Anterior cingulate cortex (tissue), 58 donors: ENCODE measurements at regions not wholly inside any gene's neighbourhood (a gene's known extent, or its start where the extent isn't known, plus 50 kb on each side); places are given as distances from the start of the nearest gene placed in this dataset.
A peak's percentile ranks its signal among the peaks of the same experiment; 100 is the strongest.
"Not testable (repeated sequence)": the region's sequence is repeated elsewhere in the genome, so short reads cannot be mapped to it uniquely, and the experiment has no call there.

ENCODE experiments used
- DNase-seq, 58 donors: peaks; one replicate each; lab custom pipeline; 2025; lab: John Stamatoyannopoulos, UW

- DNase-seq, result no peak
These were observed 51.8 kb downstream of the POM121L12 start for GRCh38 chr7:53087274-53087673.

DNA sequence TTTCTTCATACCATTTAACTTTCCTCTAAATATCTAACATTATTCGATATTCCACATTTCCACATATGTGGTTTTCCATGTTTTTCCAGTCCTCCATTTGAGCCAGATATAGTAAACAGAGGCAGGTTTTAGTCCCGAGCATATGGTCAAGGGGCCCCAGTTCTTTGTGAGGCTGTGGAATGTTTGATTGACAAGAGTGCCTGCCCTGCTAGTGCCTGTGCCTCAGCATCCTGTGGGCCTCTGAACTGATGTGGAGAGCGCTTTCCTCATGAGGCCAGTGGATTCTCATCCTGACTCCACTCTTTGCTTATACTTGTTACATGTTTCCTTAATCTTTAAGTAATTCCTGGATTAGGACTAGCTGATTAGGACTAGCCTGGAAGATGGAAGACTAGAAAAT is 58.8 kb downstream of the POM121L12 start:
- DNase-seq, result no peak

GRCh38 chr7:53094827-53095226 is 59.4 kb downstream of the POM121L12 start:
- no peak for DNase-seq

GRCh38 chr7:53095731-53096501 is 60.5 kb downstream of the POM121L12 start:
- no peak for DNase-seq

GRCh38 chr7:53100091-53100490 is 64.7 kb downstream of the POM121L12 start:
- DNase-seq, result no peak

DNA sequence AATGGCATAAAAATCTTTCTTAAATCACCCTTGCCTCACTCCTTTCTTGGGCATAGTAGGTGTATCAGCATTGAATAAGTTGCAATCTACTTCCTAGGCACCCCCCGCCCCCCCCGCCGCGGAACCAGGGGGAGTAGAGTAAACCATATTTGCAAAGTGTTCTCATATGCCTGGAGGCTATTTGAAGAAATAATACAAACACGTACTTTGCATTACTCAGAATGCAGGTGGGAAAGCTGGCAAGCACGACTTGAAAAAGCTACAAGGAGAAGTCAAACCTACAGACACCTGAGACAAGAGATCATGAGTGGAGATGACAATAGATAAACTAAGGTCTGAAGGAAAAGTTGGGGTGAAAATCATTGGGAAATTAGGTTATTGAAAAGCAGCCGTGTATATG is 65.6 kb downstream of the POM121L12 start:
- DNase-seq, result no peak

GRCh38 chr7:53110425-53110824 is 75.0 kb downstream of the POM121L12 start:
- DNase-seq, result no peak

DNA sequence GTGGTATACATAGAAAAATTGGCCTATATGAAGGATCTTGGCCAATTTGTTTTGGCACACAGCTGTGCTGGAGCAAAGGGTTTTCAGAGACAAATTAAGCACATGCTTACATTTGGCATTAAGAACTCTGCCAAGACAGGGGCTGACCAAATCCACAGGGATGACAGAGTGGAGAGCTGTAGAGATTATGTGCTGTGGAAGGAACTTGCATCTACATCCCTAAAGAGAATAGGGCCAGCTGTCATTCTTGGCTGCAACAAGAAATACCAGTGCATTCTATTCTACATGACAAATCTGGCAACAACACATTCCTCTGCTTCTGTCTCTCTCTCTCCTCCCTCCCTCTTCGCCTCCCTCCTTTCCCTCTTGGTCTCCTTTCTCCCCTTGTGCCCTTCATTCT is 75.6 kb downstream of the POM121L12 start:
- DNase-seq, result no peak

- no peak for DNase-seq
These were observed 78.0 kb downstream of the POM121L12 start for GRCh38 chr7:53113424-53113823.

GRCh38 chr7:53119514-53119941 is 84.1 kb downstream of the POM121L12 start:
- no peak for DNase-seq

DNA sequence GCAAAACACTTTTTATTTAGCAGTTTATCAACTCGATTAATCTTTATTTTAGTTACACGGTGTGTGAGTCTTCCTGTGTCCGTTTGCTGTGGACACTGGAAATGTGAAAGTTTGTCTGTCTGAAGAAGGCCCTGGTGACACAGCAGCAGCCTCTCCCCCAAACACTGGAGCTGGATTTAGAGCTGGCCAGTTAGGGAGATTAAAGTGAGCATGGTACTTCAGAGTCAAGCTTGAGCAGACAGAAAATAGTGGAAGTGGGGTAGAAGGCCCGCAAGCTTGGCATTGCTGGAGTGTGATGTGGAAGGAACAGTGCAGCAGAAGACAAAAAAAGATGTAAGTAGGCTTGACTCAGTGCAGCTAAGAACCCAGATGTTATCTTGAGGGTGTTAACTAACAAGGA is 85.9 kb downstream of the POM121L12 start:
- DNase-seq, result no peak

DNA sequence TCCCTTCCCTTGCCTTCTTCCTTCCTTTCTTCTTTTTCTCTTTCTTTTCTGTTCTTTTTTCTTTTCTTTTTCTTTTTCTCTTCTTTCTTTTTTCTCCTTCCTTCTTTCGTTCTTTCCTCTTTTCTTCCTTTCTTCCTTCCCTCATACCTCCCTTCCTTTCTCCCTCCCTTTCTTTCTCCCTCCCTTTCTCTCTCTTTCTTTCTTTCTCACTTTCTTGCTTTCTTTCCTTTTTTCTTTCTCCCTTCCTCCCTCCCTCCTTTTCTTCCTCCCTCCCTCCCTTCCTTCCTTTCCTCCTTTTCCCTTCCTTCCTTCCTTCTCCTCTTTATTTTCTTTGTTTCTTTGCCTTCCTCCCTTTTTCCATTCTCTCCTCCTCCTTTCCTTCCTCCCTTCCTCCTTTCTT is 96.3 kb downstream of the POM121L12 start:
- no peak for DNase-seq

- DNase-seq, result no peak
These were observed 116.1 kb downstream of the POM121L12 start for GRCh38 chr7:53151496-53151895.

DNA sequence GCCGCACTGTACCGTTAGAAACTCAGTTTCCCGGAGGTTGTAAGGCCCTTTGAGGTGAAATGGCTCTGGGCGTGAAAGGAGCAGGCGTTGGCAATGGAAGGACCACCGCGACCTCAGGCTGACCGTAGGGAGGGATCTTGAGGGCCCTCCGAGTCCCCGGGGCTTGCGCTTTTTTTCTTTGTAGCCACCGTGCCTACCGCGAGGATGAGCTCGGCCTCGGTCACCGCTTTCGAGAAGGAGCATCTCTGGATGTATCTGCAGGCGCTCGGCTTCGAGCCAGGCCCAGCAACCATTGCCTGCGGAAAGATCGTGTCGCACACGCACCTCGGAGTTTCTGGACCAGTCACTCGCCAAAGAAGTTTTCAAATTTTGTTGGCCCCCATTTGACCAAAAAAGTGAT is 151.8 kb downstream of the POM121L12 start:
- DNase-seq, result not testable (repeated sequence)

GRCh38 chr7:53191191-53191695 is 155.8 kb downstream of the POM121L12 start:
- peak in 2 of 58 donors; percentile 6 to 11 for DNase-seq

DNA sequence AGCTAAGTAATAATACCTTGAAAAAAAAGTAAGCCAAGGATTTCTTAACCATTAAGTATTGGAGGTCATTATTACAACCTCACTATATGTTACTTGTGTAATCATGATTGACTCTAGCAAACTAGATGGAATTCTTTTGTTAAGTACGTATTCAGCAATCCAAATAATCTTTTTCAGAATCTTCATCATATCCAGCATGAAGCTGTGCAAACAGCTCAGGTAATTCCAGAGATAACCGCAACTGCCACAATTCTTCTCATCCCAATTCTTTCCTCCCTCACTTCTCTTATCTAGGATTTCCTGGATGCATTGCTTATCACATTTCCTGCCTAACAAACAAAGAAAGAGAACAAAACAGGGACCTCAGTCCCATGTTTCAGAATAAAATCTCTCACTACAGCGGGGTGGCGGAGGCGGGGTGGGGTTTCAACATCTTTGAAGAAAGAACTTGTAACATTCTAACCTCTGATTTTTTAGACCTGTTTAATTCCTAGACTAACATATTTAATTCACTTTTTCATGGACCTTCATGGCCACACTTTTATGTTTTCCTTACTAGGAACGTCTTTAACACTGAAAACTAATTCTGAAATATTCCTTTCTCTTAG is 156.5 kb downstream of the POM121L12 start:
- no peak for DNase-seq

DNA sequence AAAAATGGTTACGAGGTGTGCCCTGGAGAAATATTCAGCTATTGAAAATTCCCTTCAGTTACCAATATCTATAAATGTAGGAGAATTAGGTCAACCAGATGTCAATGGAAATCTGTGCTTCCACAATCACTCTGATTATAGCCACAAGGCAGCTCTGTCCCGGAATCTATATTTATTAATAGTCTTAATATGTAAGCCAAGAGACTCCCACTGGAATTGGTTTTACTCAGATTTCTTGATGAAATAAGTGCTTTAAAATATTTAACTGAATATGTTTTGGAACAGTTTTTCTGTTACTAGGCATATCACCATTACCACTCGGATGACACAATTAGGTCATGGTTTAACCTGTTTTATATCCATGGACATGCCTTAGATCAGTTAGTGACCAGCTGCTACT is 169.6 kb downstream of the POM121L12 start:
- no peak for DNase-seq

DNA sequence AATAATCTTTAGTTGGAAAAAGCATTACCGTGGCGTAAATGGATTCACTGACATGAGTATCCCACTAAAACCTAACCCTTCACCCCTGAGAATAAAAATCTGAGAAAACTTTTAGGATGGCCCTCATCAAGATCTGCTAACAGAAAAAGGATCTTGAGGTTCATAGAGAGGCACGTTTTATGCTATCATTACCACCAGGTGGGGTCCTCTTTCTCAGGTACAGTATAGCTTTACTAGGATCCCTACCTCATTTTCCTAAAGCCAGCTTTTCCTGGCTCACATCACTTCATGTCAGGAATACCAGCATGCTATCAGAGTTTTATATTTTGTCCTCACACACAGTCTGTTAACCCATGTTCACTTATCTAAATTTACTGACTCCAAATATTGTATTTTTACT is 173.7 kb downstream of the POM121L12 start:
- no peak for DNase-seq

GRCh38 chr7:53214463-53214862 is 179.0 kb downstream of the POM121L12 start:
- DNase-seq, result no peak

DNA sequence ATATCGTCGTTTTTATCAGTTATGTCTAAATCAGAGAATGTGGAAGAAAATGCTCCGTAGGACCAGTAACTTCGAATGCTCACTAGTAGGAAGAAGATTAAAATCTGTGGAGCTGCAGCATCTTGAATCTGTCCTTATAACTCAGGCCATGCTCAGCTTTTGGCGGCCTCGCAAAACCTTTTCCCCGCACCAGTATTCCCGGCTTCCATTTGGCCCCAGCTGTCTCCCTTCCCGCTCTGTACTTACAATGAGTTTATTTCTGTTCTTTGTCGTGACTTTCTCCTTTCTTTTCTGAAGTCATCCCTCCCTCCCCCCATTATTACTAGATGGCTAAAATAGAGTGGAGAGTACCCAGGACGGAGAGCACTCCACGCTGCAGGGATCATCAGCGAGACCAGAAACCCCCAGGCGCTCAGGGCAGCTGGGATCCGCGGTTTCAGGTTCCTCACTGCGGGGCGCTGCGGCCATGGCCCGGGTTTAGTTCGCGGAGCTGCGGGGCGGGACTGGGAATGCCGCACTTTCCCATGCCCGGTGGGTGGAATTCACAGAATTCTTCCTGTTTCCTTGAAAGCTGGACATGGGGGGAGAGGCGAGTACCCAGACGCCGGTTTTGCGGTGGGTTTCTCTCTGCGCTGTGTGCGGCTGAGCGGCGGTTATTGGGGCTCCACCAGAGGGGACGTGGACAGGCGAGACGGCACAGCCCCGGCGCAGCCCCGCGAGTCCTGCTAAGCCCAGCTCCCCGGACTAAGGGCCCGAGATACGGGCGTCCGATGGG is 183.5 kb downstream of the POM121L12 start:
- DNase-seq, result peak in 6 of 58 donors; percentile 3 to 17 (median 6)

DNA sequence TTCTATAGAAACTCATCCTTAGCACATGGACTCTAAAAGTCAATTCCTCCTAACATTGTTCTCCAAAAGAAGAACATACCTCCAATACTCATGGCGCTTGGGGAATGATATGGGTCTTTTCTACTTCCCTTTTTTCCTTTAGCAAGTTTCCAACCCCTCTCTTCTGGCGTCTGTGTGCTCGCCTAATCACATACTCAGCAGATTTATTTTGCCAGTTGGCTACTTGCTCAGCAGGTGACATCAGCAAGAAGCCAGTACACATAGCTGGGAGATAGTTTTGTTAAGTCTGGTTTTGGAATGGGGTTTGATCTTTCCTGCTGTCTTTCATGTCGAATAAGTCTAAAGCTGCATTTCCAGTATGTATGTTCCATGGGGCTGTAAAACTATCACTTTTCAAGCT is 193.8 kb downstream of the POM121L12 start:
- DNase-seq, result no peak
